CD4-positive, alpha-beta T cell (primary cell): ENCODE measurements at regions not wholly inside any gene's neighbourhood (a gene's known extent, or its start where the extent isn't known, plus 50 kb on each side); places are given as distances from the start of the nearest gene placed in this dataset.

ENCODE experiments used
- ATAC-seq: fragments of 200-7000 bp; cut with Tn5 transposase; one replicate; pipeline ENCODE4 v1.10.0; 2022; ENCODE audit warnings: mild to moderate bottlenecking; ENCODE audit not compliant: poor library complexity
- CTCF ChIA-PET: fragments of 350-600 bp; sonication (Branson Sonifier 250); formaldehyde crosslinking; loops from one replicate; lab custom pipeline; 2021; ENCODE audit warnings: antibody characterized with exemption, inconsistent platforms; lab: Charles Lee
- POLR2A ChIA-PET: fragments of 350-600 bp; sonication (Branson Sonifier 250); formaldehyde crosslinking; loops from one replicate; lab custom pipeline; 2021; ENCODE audit warnings: antibody characterized with exemption, inconsistent platforms; lab: Charles Lee
- DNase-seq, 14 experiments: peaks; one replicate each; pipeline ENCODE4 v3.0.0-alpha.2; 2013 to 2020; ENCODE audit warnings: mixed read lengths in 2 of 14
- H3K27ac ChIP-seq, 2 donors: one replicate each; pipeline versions ENCODE4 v1.5.1 to v1.7.0; 2013; ENCODE audit warnings: low read length in 2 of 2, low read depth in 1 of 2, mild to moderate bottlenecking in 1 of 2
- H3K27me3 ChIP-seq, 2 experiments: 1 replicate in 1 of 2; 2 replicates in 1 of 2; pipeline versions ENCODE4 v1.6.1 to v1.7.0; 2013; ENCODE audit warnings: low read length in 2 of 2, control low read depth in 1 of 2, mild to moderate bottlenecking in 1 of 2, moderate library complexity in 1 of 2; ENCODE audit not compliant: insufficient read depth in 2 of 2, control insufficient read depth in 1 of 2
- H3K36me3 ChIP-seq: one replicate; pipeline ENCODE4 v1.6.1; 2013; ENCODE audit warnings: low read length, control low read depth; ENCODE audit not compliant: insufficient read depth
- H3K4me1 ChIP-seq: one replicate; pipeline ENCODE4 v1.6.1; 2013; ENCODE audit warnings: low read length, control low read depth; ENCODE audit not compliant: insufficient read depth
- H3K4me3 ChIP-seq: one replicate; pipeline ENCODE4 v1.5.1; 2013; ENCODE audit warnings: mild to moderate bottlenecking, low read length, moderate library complexity
- H3K9me3 ChIP-seq, 2 experiments: 1 replicate in 1 of 2; 2 replicates in 1 of 2; pipeline versions ENCODE4 v1.6.1 to v1.7.0; 2013; ENCODE audit warnings: low read length in 2 of 2, mild to moderate bottlenecking in 2 of 2, control low read depth in 1 of 2, moderate library complexity in 1 of 2; ENCODE audit not compliant: control insufficient read depth in 1 of 2, insufficient read depth in 1 of 2
- H3K27ac Mint-ChIP-seq: one replicate; pipeline ENCODE4 v1.8.0; 2020; ENCODE audit warnings: mixed read lengths
- H3K27me3 Mint-ChIP-seq: one replicate; pipeline ENCODE4 v1.8.0; 2021; ENCODE audit warnings: mixed read lengths
- H3K36me3 Mint-ChIP-seq: one replicate; pipeline ENCODE4 v1.8.0; 2021; ENCODE audit warnings: low read depth, mixed read lengths
- H3K4me1 Mint-ChIP-seq: one replicate; pipeline ENCODE4 v1.8.0; 2021; ENCODE audit warnings: low read depth, mixed read lengths
- H3K4me3 Mint-ChIP-seq: one replicate; pipeline ENCODE4 v1.8.0; 2020; ENCODE audit warnings: mild to moderate bottlenecking, mixed read lengths
- H3K9me3 Mint-ChIP-seq: one replicate; pipeline ENCODE4 v1.8.0; 2020; ENCODE audit warnings: mixed read lengths
- CTCF ChIP-seq: fragments of 200-600 bp; IDR thresholded peaks from one replicate; pipeline ENCODE4 v1.8.0; 2022; ENCODE audit warnings: antibody characterized with exemption, mild to moderate bottlenecking
- intact Hi-C, 2 experiments: fragments of 100-400 bp; cut with DNase I in 1 of 2; cut with micrococcal nuclease in 1 of 2; formaldehyde crosslinking; loops; one replicate each; pipeline versions ENCODE4 v1.15.1 to v1.9.0; 2023 to 2025; cut with DNase I, micrococcal nuclease

GRCh38 chr9:82613498-82613897 lies 449.4 kb downstream of the RASEF start:
- CTCF ChIA-PET: interaction anchor here (1.2 kb wide), 1 partner anchor 37 kb away, joined by 3 read pairs; no protein-coding TSS in a partner anchor

GRCh38 chr9:82616545-82616944 lies 446.4 kb downstream of the RASEF start:
- no peak for TF ChIP-seq CTCF
- Histone ChIP-seq H3K4me1 (no peaks in the 10 kb centered on the region), H3K4me3 (no peak overlapping the region), H3K27me3 (no peaks in the 10 kb centered on the region), H3K27ac (no peak overlapping the region), H3K9me3 (peaks cover 0 to 3% of the 10 kb centered on the region in 2 experiments), H3K36me3 (no peaks in the 10 kb centered on the region)
- Mint-ChIP-seq H3K27me3 (no peaks in the 10 kb centered on the region), H3K4me3 (no peak overlapping the region), H3K27ac (no peak overlapping the region), H3K4me1 (no peaks in the 10 kb centered on the region), H3K36me3 (no peaks in the 10 kb centered on the region), H3K9me3 (peaks cover 2% of the 10 kb centered on the region)
- DNase-seq: no peak
- intact Hi-C loops: no loop called here
- CTCF ChIA-PET: no interaction called here
- no peak for ATAC-seq
- POLR2A ChIA-PET: no interaction called here

More at GRCh38 chr9:82613498-82613897, 449.4 kb downstream of the RASEF start:
- Mint-ChIP-seq H3K27me3 (no peaks in the 10 kb centered on the region), H3K4me1 (no peaks in the 10 kb centered on the region), H3K36me3 (no peaks in the 10 kb centered on the region), H3K27ac (no peak overlapping the region), H3K9me3 (peaks cover 2% of the 10 kb centered on the region), H3K4me3 (no peak overlapping the region)
- H3K27ac ChIP-seq: no peak overlapping the region
- ATAC-seq: no peak
- POLR2A ChIA-PET: no interaction called here
- DNase-seq: no peak
- peaks cover 0 to 3% of the 10 kb centered on the region in 2 experiments for H3K9me3 ChIP-seq
- H3K4me1 ChIP-seq: no peaks in the 10 kb centered on the region
- H3K4me3 ChIP-seq: no peak overlapping the region
- no peak for TF ChIP-seq CTCF
- intact Hi-C loops: no loop called here
- H3K27me3 ChIP-seq: no peaks in the 10 kb centered on the region
- no peaks in the 10 kb centered on the region for H3K36me3 ChIP-seq

GRCh38 chr9:82621447-82621846 lies 441.5 kb downstream of the RASEF start:
- Histone ChIP-seq H3K27ac (no peak overlapping the region), H3K27me3 (no peaks in the 10 kb centered on the region), H3K9me3 (no peaks in the 10 kb centered on the region), H3K4me3 (no peak overlapping the region), H3K4me1 (no peaks in the 10 kb centered on the region), H3K36me3 (no peaks in the 10 kb centered on the region)
- no peak for ATAC-seq
- H3K4me1 Mint-ChIP-seq: no peaks in the 10 kb centered on the region
- H3K4me3 Mint-ChIP-seq: no peak overlapping the region
- TF ChIP-seq CTCF: no peak
- no peak overlapping the region for H3K27ac Mint-ChIP-seq
- no peak for DNase-seq
- peaks cover 2% of the 10 kb centered on the region for H3K9me3 Mint-ChIP-seq
- H3K36me3 Mint-ChIP-seq: no peaks in the 10 kb centered on the region
- intact Hi-C loops: no loop called here
- H3K27me3 Mint-ChIP-seq: no peaks in the 10 kb centered on the region
- ChIA-PET CTCF (no interaction called here), POLR2A (no interaction called here)
